ENCODE measurements at regions not wholly inside any gene's neighbourhood (a gene's known extent, or its start where the extent isn't known, plus 50 kb on each side); places are given as distances from the start of the nearest gene placed in this dataset.
"Not testable (repeated sequence)": the region's sequence is repeated elsewhere in the genome, so short reads cannot be mapped to it uniquely, and the experiment has no call there.

DNA sequence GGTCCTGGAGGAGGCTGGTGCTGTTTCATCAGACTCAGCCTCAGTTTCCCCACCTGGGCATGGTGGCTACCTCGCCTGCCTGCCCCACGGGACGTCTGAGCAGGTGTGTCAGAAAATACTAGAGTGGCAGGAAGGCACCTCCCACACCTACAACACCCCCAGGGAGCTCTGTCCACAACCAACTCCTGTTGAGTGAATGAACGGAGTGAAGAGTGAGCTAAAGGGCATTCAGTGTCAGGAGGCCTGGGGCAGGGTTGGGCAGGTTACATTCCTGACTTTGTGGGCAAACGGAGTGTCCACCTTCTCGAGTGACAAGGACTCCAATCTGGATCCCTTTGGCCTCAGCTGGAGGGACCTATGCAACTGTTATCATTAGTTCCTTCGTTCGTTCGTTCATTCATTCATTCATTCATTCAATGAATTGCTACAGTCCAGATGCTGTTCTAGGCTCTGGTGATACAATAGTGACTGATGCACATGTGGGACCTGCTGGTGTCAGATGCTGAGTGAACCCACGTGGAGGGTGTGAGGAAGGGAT lies 195.2 kb downstream of the CTTN start:
- ATAC-seq (ENCODE audit: low read depth) (no peak), DNase-seq (no peak)
- H3K4me3 Mint-ChIP-seq: no peak overlapping the region
- peaks cover 30% of the 10 kb centered on the region for H3K27me3 Mint-ChIP-seq
- H3K36me3 Mint-ChIP-seq: no peaks in the 10 kb centered on the region
- no peak overlapping the region for H3K27ac Mint-ChIP-seq
- H3K4me1 Mint-ChIP-seq: peaks cover 14% of the 10 kb centered on the region
- peaks cover 5% of the 10 kb centered on the region for H3K9me3 Mint-ChIP-seq
- POLR2A ChIA-PET: no interaction called here

- ATAC-seq (ENCODE audit: low read depth): no peak
- H3K27ac Mint-ChIP-seq: no peak overlapping the region
- H3K36me3 Mint-ChIP-seq: no peaks in the 10 kb centered on the region
- H3K4me3 Mint-ChIP-seq: no peak overlapping the region
- H3K27me3 Mint-ChIP-seq: peaks cover 25% of the 10 kb centered on the region
- H3K9me3 Mint-ChIP-seq: peaks cover 5% of the 10 kb centered on the region
- H3K4me1 Mint-ChIP-seq: peaks cover 14% of the 10 kb centered on the region
- no peak for DNase-seq
- POLR2A ChIA-PET: no interaction called here
Measured at GRCh38 chr11:70594031-70594430, 195.7 kb downstream of the CTTN start.

GRCh38 chr11:70594606-70595005 lies 196.3 kb downstream of the CTTN start:
- Mint-ChIP-seq H3K36me3 (no peaks in the 10 kb centered on the region), H3K4me1 (peaks cover 12% of the 10 kb centered on the region), H3K27me3 (peaks cover 26% of the 10 kb centered on the region), H3K9me3 (peaks cover under 1% of the 10 kb centered on the region), H3K4me3 (no peak overlapping the region), H3K27ac (no peak overlapping the region)
- no peak for DNase-seq
- POLR2A ChIA-PET: no interaction called here
- ATAC-seq (ENCODE audit: low read depth): no peak

GRCh38 chr11:70595016-70595415 lies 196.7 kb downstream of the CTTN start:
- no peak overlapping the region for H3K4me3 Mint-ChIP-seq
- H3K9me3 Mint-ChIP-seq: no peaks in the 10 kb centered on the region
- H3K27ac Mint-ChIP-seq: no peak overlapping the region
- no peaks in the 10 kb centered on the region for H3K36me3 Mint-ChIP-seq
- POLR2A ChIA-PET: no interaction called here
- H3K4me1 Mint-ChIP-seq: peaks cover 10% of the 10 kb centered on the region
- H3K27me3 Mint-ChIP-seq: peaks cover 26% of the 10 kb centered on the region
- DNase-seq (no peak), ATAC-seq (ENCODE audit: low read depth) (no peak)

GRCh38 chr11:70595452-70595851 lies 197.1 kb downstream of the CTTN start:
- H3K4me1 Mint-ChIP-seq: peaks cover 6% of the 10 kb centered on the region
- no peaks in the 10 kb centered on the region for H3K9me3 Mint-ChIP-seq
- POLR2A ChIA-PET: no interaction called here
- DNase-seq (no peak), ATAC-seq (ENCODE audit: low read depth) (no peak)
- H3K36me3 Mint-ChIP-seq: no peaks in the 10 kb centered on the region
- no peak overlapping the region for H3K4me3 Mint-ChIP-seq
- no peak overlapping the region for H3K27ac Mint-ChIP-seq
- peaks cover 27% of the 10 kb centered on the region for H3K27me3 Mint-ChIP-seq

GRCh38 chr11:70596091-70596490 lies 197.8 kb downstream of the CTTN start:
- Mint-ChIP-seq H3K9me3 (no peaks in the 10 kb centered on the region), H3K4me1 (peaks cover 2% of the 10 kb centered on the region), H3K36me3 (no peaks in the 10 kb centered on the region), H3K27me3 (peaks cover 23% of the 10 kb centered on the region), H3K4me3 (no peak overlapping the region), H3K27ac (no peak overlapping the region)
- no peak for DNase-seq
- ATAC-seq (ENCODE audit: low read depth): no peak
- POLR2A ChIA-PET: no interaction called here

DNA sequence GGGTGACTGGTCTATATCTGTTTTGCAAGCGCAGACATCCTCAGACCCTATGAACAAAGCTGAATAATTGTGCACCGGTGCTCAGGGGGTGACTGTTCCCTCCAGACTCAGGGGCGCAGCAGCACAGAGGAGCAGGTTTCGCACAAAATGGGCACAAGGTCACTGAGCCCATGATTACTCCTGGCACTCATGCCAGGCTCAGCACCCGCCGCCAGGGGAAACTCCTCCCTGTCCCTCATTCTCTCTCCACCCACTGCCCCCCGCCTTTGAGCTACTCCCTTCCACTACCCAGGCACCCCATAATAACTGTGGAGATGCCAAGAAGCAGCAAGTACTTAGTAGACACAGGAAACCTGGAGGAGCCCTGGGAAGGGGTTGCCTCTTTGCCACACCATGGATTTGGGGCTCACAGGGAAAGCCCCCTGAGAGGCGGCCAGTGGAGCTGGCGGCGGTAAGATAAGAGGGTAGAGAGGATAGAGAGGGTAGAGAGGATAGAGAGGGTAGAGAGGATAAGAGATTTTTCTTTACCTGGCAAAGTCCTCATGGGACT lies 198.8 kb downstream of the CTTN start:
- peaks cover 2% of the 10 kb centered on the region for H3K4me1 Mint-ChIP-seq
- no peaks in the 10 kb centered on the region for H3K9me3 Mint-ChIP-seq
- ATAC-seq (ENCODE audit: low read depth) (no peak), DNase-seq (no peak)
- no peak overlapping the region for H3K4me3 Mint-ChIP-seq
- H3K36me3 Mint-ChIP-seq: no peaks in the 10 kb centered on the region
- H3K27me3 Mint-ChIP-seq: peaks cover 20% of the 10 kb centered on the region
- no peak overlapping the region for H3K27ac Mint-ChIP-seq
- POLR2A ChIA-PET: no interaction called here

- Mint-ChIP-seq H3K4me1 (peaks cover 2% of the 10 kb centered on the region), H3K27ac (no peak overlapping the region), H3K4me3 (no peak overlapping the region), H3K36me3 (no peaks in the 10 kb centered on the region), H3K27me3 (peaks cover 20% of the 10 kb centered on the region), H3K9me3 (no peaks in the 10 kb centered on the region)
- DNase-seq (no peak), ATAC-seq (ENCODE audit: low read depth) (no peak)
- POLR2A ChIA-PET: no interaction called here
Measured at GRCh38 chr11:70597751-70598625, 199.7 kb downstream of the CTTN start.

GRCh38 chr11:70600911-70601415 lies 202.6 kb downstream of the CTTN start:
- H3K27me3 Mint-ChIP-seq; H3K36me3 Mint-ChIP-seq; H3K9me3 Mint-ChIP-seq; ATAC-seq (ENCODE audit: low read depth); H3K4me1 Mint-ChIP-seq; H3K4me3 Mint-ChIP-seq; H3K27ac Mint-ChIP-seq; DNase-seq; POLR2A ChIA-PET: not testable (repeated sequence)

DNA sequence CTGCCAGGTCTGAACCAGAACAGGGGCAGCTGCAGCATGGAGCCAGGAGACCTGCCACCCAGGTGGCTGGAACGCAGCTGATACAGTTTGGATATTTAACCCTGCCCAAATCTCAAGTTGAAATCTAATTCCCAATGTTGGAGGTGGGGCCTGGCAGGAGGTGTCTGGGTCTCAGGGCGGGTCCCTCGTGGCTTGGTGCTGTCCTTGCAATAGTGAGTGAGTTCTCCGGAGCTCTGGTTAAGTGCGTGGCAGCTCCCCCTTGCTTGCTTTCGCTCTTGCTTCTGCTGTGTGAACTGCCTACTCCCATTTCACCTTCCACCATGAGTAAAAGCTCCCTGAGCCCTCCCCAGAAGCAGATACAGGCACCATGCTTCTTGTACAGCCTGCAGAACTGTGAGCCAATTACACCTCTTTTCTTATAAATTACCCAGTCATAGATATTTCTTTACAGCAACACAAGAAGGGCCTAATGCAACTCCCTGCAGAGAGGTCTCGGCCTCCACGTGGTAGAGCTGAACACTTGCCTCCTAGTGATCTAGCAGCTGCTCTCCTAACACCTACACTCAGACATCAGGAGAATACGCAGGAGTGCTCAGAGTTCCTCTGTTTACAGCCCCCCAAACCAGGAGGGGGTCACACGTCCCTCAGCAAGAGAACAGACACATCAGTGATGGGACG lies 203.7 kb downstream of the CTTN start:
- Mint-ChIP-seq H3K36me3 (no peaks in the 10 kb centered on the region), H3K27me3 (peaks cover 9% of the 10 kb centered on the region), H3K4me3 (no peak overlapping the region), H3K27ac (no peak overlapping the region), H3K9me3 (no peaks in the 10 kb centered on the region), H3K4me1 (no peaks in the 10 kb centered on the region)
- no peak for ATAC-seq (ENCODE audit: low read depth)
- POLR2A ChIA-PET: no interaction called here
- no peak for DNase-seq

DNA sequence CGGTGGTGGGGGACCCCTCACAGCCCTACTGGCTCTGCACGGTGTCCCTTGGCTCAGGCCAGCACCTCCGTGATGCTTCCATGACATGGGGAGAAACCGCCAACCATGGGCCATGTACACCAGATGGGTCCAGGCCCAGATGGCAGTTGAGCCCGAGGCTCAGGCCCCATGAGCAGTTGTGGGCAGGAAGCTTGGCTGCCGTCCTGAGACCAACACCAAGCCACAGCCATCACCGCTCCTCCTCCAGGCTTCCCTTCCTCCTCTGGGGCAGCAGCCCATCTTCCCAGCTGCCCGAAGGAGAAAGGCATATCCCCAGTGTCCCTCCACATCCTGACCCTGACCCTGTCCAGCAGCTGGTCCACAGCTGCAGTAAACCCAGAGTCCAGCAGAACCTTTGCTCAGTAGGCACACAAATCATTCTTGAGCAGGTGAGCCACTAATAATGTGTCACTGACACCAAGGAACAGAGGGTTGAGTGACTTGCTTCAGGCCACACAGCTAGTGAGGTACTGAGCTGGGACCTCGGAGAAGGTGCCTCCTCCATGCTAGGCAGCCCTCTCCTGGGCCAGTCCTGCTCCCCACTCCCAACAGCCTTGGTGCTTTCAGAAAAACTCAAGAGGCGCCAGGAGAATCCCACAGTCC lies 204.9 kb downstream of the CTTN start:
- no peaks in the 10 kb centered on the region for H3K36me3 Mint-ChIP-seq
- no peak for ATAC-seq (ENCODE audit: low read depth)
- no peak for DNase-seq

DNA sequence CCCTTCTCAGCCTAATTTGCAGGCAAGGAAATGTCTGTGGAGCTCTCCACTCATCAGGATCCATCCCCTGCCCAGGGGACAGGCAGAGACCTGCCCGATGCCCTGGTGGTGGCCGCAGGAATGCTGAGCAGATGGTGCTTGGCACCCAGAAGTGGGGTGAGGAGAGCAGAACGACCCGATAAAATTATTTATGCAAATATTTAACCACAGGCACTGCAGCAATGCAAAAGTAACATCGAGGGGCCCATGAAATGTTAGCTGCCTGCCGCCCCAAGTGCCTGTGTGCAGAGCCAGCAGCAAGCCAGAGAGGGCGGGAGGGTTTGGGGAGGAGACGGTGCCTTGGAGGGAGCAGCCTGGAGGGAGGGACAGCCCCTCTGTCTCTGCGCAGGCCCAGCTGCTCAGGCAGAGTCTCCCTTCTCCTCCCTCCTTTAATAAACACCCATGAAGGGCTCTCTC lies 205.5 kb downstream of the CTTN start:
- ATAC-seq (ENCODE audit: low read depth): no peak
- POLR2A ChIA-PET: no interaction called here
- H3K36me3 Mint-ChIP-seq: no peaks in the 10 kb centered on the region

More for the DNA sequence above, 204.9 kb downstream of the CTTN start:
- Mint-ChIP-seq H3K4me1 (no peaks in the 10 kb centered on the region), H3K27me3 (peaks cover 7% of the 10 kb centered on the region), H3K4me3 (no peak overlapping the region), H3K27ac (no peak overlapping the region), H3K9me3 (no peaks in the 10 kb centered on the region)
- POLR2A ChIA-PET: no interaction called here

GRCh38 chr11:70604221-70604620 lies 205.9 kb downstream of the CTTN start:
- Mint-ChIP-seq H3K4me3 (no peak overlapping the region), H3K36me3 (no peaks in the 10 kb centered on the region), H3K9me3 (no peaks in the 10 kb centered on the region), H3K27me3 (peaks cover 7% of the 10 kb centered on the region), H3K4me1 (no peaks in the 10 kb centered on the region), H3K27ac (no peak overlapping the region)
- ATAC-seq (ENCODE audit: low read depth): no peak
- POLR2A ChIA-PET: no interaction called here
- no peak for DNase-seq

More for the DNA sequence above, 205.5 kb downstream of the CTTN start:
- no peaks in the 10 kb centered on the region for H3K9me3 Mint-ChIP-seq
- no peak overlapping the region for H3K4me3 Mint-ChIP-seq
- H3K4me1 Mint-ChIP-seq: no peaks in the 10 kb centered on the region
- no peak overlapping the region for H3K27ac Mint-ChIP-seq
- DNase-seq: no peak
- peaks cover 7% of the 10 kb centered on the region for H3K27me3 Mint-ChIP-seq

Data from activated naive CD8-positive, alpha-beta T cell treated with anti-CD3 and anti-CD28 coated beads, Interleukin-2, amount 10 ng/mL, durations not matched to agents 7 days and 5 days (primary cell).